Activated naive CD4-positive, alpha-beta T cell treated with anti-CD3 and anti-CD28 coated beads, Interleukin-2, amount 10 ng/mL, durations not matched to agents 7 days and 5 days (primary cell): ENCODE measurements at regions not wholly inside any gene's neighbourhood (a gene's known extent, or its start where the extent isn't known, plus 50 kb on each side); places are given as distances from the start of the nearest gene placed in this dataset.
"Not testable (repeated sequence)": the region's sequence is repeated elsewhere in the genome, so short reads cannot be mapped to it uniquely, and the experiment has no call there.

Experiments
- CTCF ChIA-PET: fragments of 350-600 bp; sonication (Branson Sonifier 250); formaldehyde crosslinking; loops from one replicate; lab custom pipeline; 2021; ENCODE audit warnings: antibody characterized with exemption; lab: Charles Lee
- DNase-seq: peaks from one replicate; pipeline ENCODE4 v3.0.0-alpha.2; 2020
- H3K27ac Mint-ChIP-seq: one replicate; pipeline ENCODE4 v1.8.0; 2021; ENCODE audit warnings: mild to moderate bottlenecking, moderate library complexity, mixed read lengths
- H3K27me3 Mint-ChIP-seq: one replicate; pipeline ENCODE4 v1.8.0; 2021; ENCODE audit warnings: mild to moderate bottlenecking, mixed read lengths
- H3K36me3 Mint-ChIP-seq: one replicate; pipeline ENCODE4 v1.8.0; 2021; ENCODE audit warnings: mixed read lengths
- H3K4me1 Mint-ChIP-seq: one replicate; pipeline ENCODE4 v1.8.0; 2021; ENCODE audit warnings: mixed read lengths
- H3K4me3 Mint-ChIP-seq: one replicate; pipeline ENCODE4 v1.8.0; 2021; ENCODE audit warnings: mild to moderate bottlenecking, moderate library complexity, mixed read lengths
- H3K9me3 Mint-ChIP-seq: one replicate; pipeline ENCODE4 v1.8.0; 2021; ENCODE audit warnings: mixed read lengths

- peaks cover 28% of the 10 kb centered on the region for H3K27me3 Mint-ChIP-seq
- CTCF ChIA-PET = no interaction called here
- no peaks in the 10 kb centered on the region for H3K36me3 Mint-ChIP-seq
- no peak overlapping the region for H3K27ac Mint-ChIP-seq
- no peaks in the 10 kb centered on the region for H3K9me3 Mint-ChIP-seq
- DNase-seq = no peak
- no peak overlapping the region for H3K4me3 Mint-ChIP-seq
- H3K4me1 Mint-ChIP-seq = no peaks in the 10 kb centered on the region
Measured at GRCh38 chr11:45423036-45423435, 136.9 kb upstream of the SYT13 start.

- Mint-ChIP-seq H3K4me3 (no peak overlapping the region), H3K9me3 (no peaks in the 10 kb centered on the region), H3K27ac (no peak overlapping the region), H3K27me3 (peaks cover 42% of the 10 kb centered on the region), H3K4me1 (no peaks in the 10 kb centered on the region), H3K36me3 (no peaks in the 10 kb centered on the region)
- DNase-seq = no peak
- CTCF ChIA-PET = no interaction called here
Measured at GRCh38 chr11:45414088-45414487, 127.9 kb upstream of the SYT13 start.

- DNase-seq = no peak
- H3K9me3 Mint-ChIP-seq = no peaks in the 10 kb centered on the region
- H3K4me1 Mint-ChIP-seq = no peaks in the 10 kb centered on the region
- no peak overlapping the region for H3K4me3 Mint-ChIP-seq
- CTCF ChIA-PET = interaction anchor here (1.6 to 1.9 kb wide), 2 partner anchors 241 to 244 kb away, joined by 3 to 4 read pairs; no protein-coding TSS in a partner anchor
- H3K36me3 Mint-ChIP-seq = no peaks in the 10 kb centered on the region
- peaks cover 47% of the 10 kb centered on the region for H3K27me3 Mint-ChIP-seq
- H3K27ac Mint-ChIP-seq = no peak overlapping the region
Measured at GRCh38 chr11:45413156-45413858, 127.2 kb upstream of the SYT13 start.

GRCh38 chr11:45412521-45412920 is 126.4 kb upstream of the SYT13 start:
- H3K36me3 Mint-ChIP-seq = no peaks in the 10 kb centered on the region
- H3K9me3 Mint-ChIP-seq = no peaks in the 10 kb centered on the region
- no peak for DNase-seq
- no peak overlapping the region for H3K4me3 Mint-ChIP-seq
- H3K4me1 Mint-ChIP-seq = no peaks in the 10 kb centered on the region
- CTCF ChIA-PET = interaction anchor here (1.6 to 1.9 kb wide), 2 partner anchors 242 to 245 kb away, joined by 3 to 4 read pairs; no protein-coding TSS in a partner anchor
- peaks cover 52% of the 10 kb centered on the region for H3K27me3 Mint-ChIP-seq
- no peak overlapping the region for H3K27ac Mint-ChIP-seq

- no peak overlapping the region for H3K4me3 Mint-ChIP-seq
- no peak for DNase-seq
- CTCF ChIA-PET = interaction anchor here (1.6 to 1.9 kb wide), 2 partner anchors 243 to 246 kb away, joined by 3 to 4 read pairs; no protein-coding TSS in a partner anchor
Measured at GRCh38 chr11:45412051-45412471, 125.9 kb upstream of the SYT13 start.

GRCh38 chr11:45411228-45411946 is 125.2 kb upstream of the SYT13 start:
- H3K27me3 Mint-ChIP-seq = peaks cover 56% of the 10 kb centered on the region
- no peak for DNase-seq
- H3K4me1 Mint-ChIP-seq = no peaks in the 10 kb centered on the region
- H3K27ac Mint-ChIP-seq = no peak overlapping the region
- no peaks in the 10 kb centered on the region for H3K36me3 Mint-ChIP-seq
- H3K4me3 Mint-ChIP-seq = no peak overlapping the region
- no peaks in the 10 kb centered on the region for H3K9me3 Mint-ChIP-seq
- CTCF ChIA-PET = interaction anchor here (1.6 to 1.9 kb wide), 2 partner anchors 243 to 246 kb away, joined by 3 to 4 read pairs; no protein-coding TSS in a partner anchor

More at GRCh38 chr11:45412051-45412471, 125.9 kb upstream of the SYT13 start:
- Mint-ChIP-seq H3K27ac (no peak overlapping the region), H3K27me3 (peaks cover 56% of the 10 kb centered on the region), H3K4me1 (no peaks in the 10 kb centered on the region), H3K36me3 (no peaks in the 10 kb centered on the region), H3K9me3 (no peaks in the 10 kb centered on the region)

GRCh38 chr11:45410391-45411227 is 124.5 kb upstream of the SYT13 start:
- Mint-ChIP-seq H3K9me3 (no peaks in the 10 kb centered on the region), H3K4me1 (no peaks in the 10 kb centered on the region), H3K27me3 (peaks cover 61% of the 10 kb centered on the region), H3K36me3 (no peaks in the 10 kb centered on the region), H3K4me3 (no peak overlapping the region), H3K27ac (no peak overlapping the region)
- DNase-seq = no peak
- CTCF ChIA-PET = interaction anchor here (0.9 kb wide), 1 partner anchor 13 kb away, joined by 3 read pairs; no protein-coding TSS in a partner anchor

GRCh38 chr11:45409587-45409986 is 123.4 kb upstream of the SYT13 start:
- Mint-ChIP-seq H3K4me3 (no peak overlapping the region), H3K4me1 (no peaks in the 10 kb centered on the region), H3K27ac (no peak overlapping the region), H3K27me3 (peaks cover 63% of the 10 kb centered on the region), H3K9me3 (no peaks in the 10 kb centered on the region), H3K36me3 (no peaks in the 10 kb centered on the region)
- DNase-seq = no peak
- CTCF ChIA-PET = no interaction called here

- CTCF ChIA-PET = interaction anchor here (0.7 to 1.1 kb wide), 4 partner anchors 14 to 249 kb away, joined by 3 read pairs; no protein-coding TSS in a partner anchor
- Mint-ChIP-seq H3K27ac (no peak overlapping the region), H3K9me3 (no peaks in the 10 kb centered on the region), H3K4me1 (no peaks in the 10 kb centered on the region), H3K27me3 (peaks cover 53% of the 10 kb centered on the region), H3K4me3 (no peak overlapping the region), H3K36me3 (no peaks in the 10 kb centered on the region)
- DNase-seq = no peak
Measured at GRCh38 chr11:45407226-45407625, 121.1 kb upstream of the SYT13 start.

GRCh38 chr11:45405916-45406670 is 120.0 kb upstream of the SYT13 start:
- no peaks in the 10 kb centered on the region for H3K4me1 Mint-ChIP-seq
- no peak for DNase-seq
- no peaks in the 10 kb centered on the region for H3K9me3 Mint-ChIP-seq
- no peak overlapping the region for H3K27ac Mint-ChIP-seq
- CTCF ChIA-PET = interaction anchor here (1.0 to 1.1 kb wide), 2 partner anchors 13 to 249 kb away, joined by 3 read pairs; no protein-coding TSS in a partner anchor
- no peak overlapping the region for H3K4me3 Mint-ChIP-seq
- peaks cover 42% of the 10 kb centered on the region for H3K27me3 Mint-ChIP-seq
- H3K36me3 Mint-ChIP-seq = no peaks in the 10 kb centered on the region

- H3K4me3 Mint-ChIP-seq, H3K36me3 Mint-ChIP-seq, H3K4me1 Mint-ChIP-seq, H3K27ac Mint-ChIP-seq, H3K9me3 Mint-ChIP-seq, CTCF ChIA-PET, DNase-seq: not testable (repeated sequence)
- peaks cover 32% of the 10 kb centered on the region for H3K27me3 Mint-ChIP-seq
Measured at GRCh38 chr11:45403521-45403920, 117.4 kb upstream of the SYT13 start.

- CTCF ChIA-PET = no interaction called here
- H3K27ac Mint-ChIP-seq = no peak overlapping the region
Measured at GRCh38 chr11:45402049-45402630, 116.0 kb upstream of the SYT13 start.

GRCh38 chr11:45400591-45400990 is 114.5 kb upstream of the SYT13 start:
- CTCF ChIA-PET = no interaction called here
- Mint-ChIP-seq H3K27ac (no peak overlapping the region), H3K27me3 (peaks cover 25% of the 10 kb centered on the region), H3K4me1 (no peaks in the 10 kb centered on the region), H3K4me3 (no peak overlapping the region), H3K9me3 (no peaks in the 10 kb centered on the region), H3K36me3 (no peaks in the 10 kb centered on the region)
- DNase-seq = no peak

More at GRCh38 chr11:45402049-45402630, 116.0 kb upstream of the SYT13 start:
- Mint-ChIP-seq H3K9me3 (no peaks in the 10 kb centered on the region), H3K4me3 (no peak overlapping the region), H3K36me3 (no peaks in the 10 kb centered on the region), H3K27me3 (peaks cover 28% of the 10 kb centered on the region), H3K4me1 (no peaks in the 10 kb centered on the region)
- DNase-seq = no peak
